H1 (cell line): ENCODE measurements at regions not wholly inside any gene's neighbourhood (a gene's known extent, or its start where the extent isn't known, plus 50 kb on each side); places are given as distances from the start of the nearest gene placed in this dataset.

Experiments used
- CBX8 ChIP-seq: fragments of 300-800, 300-1000 bp; sonication (generic); IDR thresholded peaks from 2 replicates; pipeline ENCODE4 v1.7.1; 2016; ENCODE audit warnings: low read depth, low read length, borderline replicate concordance

DNA sequence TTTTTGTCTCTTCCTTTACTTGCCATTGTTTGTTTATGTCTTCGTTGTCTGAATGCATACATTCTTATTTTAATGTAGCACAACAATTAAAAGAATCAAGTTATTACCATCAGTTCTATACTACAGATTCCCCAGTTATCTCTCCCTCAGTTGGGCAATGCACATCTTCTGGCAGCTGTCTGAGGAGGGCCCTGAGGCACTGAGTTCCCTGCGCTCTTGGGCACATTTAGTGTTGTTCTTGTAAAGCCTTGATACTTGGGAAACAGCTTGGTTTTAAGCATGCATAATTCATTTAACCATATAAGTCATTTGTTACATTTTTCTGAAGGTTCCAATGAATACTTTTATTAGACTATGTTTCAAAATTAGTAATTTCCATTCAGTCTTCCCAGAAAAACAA, 117.9 kb downstream of the C6orf118 start (continued):
- no peak for TF ChIP-seq CBX8
